Chondrocyte (in vitro differentiated cells): ENCODE measurements at regions not wholly inside any gene's neighbourhood (a gene's known extent, or its start where the extent isn't known, plus 50 kb on each side); places are given as distances from the start of the nearest gene placed in this dataset.

Source experiments
- DNase-seq: peaks from one replicate; pipeline ENCODE4 v3.0.0; 2021; ENCODE audit warnings: mixed read lengths, low spot score
- H3K27ac Mint-ChIP-seq: one replicate; pipeline ENCODE4 v1.8.0; 2021; ENCODE audit warnings: mild to moderate bottlenecking, moderate library complexity, mixed read lengths; ENCODE audit not compliant: unreplicated experiment
- H3K27me3 Mint-ChIP-seq: 2 replicates; pipeline ENCODE4 v1.8.0; 2021; ENCODE audit warnings: low read depth, mixed read lengths
- H3K36me3 Mint-ChIP-seq: 2 replicates; pipeline ENCODE4 v1.8.0; 2021; ENCODE audit warnings: low read depth, mixed read lengths
- H3K4me1 Mint-ChIP-seq: 2 replicates; pipeline ENCODE4 v1.8.0; 2021; ENCODE audit warnings: low read depth, mild to moderate bottlenecking, mixed read lengths
- H3K4me3 Mint-ChIP-seq: one replicate; pipeline ENCODE4 v1.8.0; 2021; ENCODE audit warnings: mild to moderate bottlenecking, moderate library complexity, mixed read lengths; ENCODE audit not compliant: unreplicated experiment
- H3K9me3 Mint-ChIP-seq: 2 replicates; pipeline ENCODE4 v1.8.0; 2021; ENCODE audit warnings: low read depth, mixed read lengths
- TF ChIP-seq, protein P1 (sequence below): fragments of 200-600 bp; sonication (generic); IDR thresholded peaks from 2 replicates; pipeline ENCODE4 v1.5.0; 2021; ENCODE audit warnings: antibody characterized with exemption, mild to moderate bottlenecking, moderate library complexity

DNA sequence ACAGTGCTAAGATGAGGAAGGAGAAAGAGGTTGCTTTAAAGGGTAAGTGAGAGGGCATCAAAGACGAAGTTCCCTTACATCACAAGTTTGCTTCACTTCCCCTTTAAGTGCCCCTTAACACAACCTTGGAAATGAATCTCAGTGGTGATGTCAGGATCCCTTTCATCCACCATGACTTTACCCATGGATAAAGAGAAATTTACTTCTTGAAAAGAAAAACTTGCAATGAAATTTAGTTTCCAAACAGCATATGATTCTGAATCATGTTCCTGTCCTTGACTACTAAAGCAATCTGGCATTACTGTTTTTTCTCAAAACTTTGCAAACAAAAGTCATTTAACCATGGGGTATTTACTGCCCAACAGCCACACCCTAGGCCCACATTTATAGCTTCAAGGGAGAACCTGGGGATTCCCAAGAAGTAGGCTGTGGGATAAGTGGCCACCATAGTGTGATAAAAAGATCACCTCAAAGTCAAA is 135.9 kb downstream of the ITGB8 start:
- H3K27me3 Mint-ChIP-seq: peaks cover 10% of the 10 kb centered on the region
- TF ChIP-seq, protein P1, sequence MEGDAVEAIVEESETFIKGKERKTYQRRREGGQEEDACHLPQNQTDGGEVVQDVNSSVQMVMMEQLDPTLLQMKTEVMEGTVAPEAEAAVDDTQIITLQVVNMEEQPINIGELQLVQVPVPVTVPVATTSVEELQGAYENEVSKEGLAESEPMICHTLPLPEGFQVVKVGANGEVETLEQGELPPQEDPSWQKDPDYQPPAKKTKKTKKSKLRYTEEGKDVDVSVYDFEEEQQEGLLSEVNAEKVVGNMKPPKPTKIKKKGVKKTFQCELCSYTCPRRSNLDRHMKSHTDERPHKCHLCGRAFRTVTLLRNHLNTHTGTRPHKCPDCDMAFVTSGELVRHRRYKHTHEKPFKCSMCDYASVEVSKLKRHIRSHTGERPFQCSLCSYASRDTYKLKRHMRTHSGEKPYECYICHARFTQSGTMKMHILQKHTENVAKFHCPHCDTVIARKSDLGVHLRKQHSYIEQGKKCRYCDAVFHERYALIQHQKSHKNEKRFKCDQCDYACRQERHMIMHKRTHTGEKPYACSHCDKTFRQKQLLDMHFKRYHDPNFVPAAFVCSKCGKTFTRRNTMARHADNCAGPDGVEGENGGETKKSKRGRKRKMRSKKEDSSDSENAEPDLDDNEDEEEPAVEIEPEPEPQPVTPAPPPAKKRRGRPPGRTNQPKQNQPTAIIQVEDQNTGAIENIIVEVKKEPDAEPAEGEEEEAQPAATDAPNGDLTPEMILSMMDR: no peak
- H3K4me1 Mint-ChIP-seq: no peaks in the 10 kb centered on the region
- no peak overlapping the region for H3K4me3 Mint-ChIP-seq
- H3K9me3 Mint-ChIP-seq: no peaks in the 10 kb centered on the region
- no peak overlapping the region for H3K27ac Mint-ChIP-seq
- no peak for DNase-seq
- no peaks in the 10 kb centered on the region for H3K36me3 Mint-ChIP-seq

DNA sequence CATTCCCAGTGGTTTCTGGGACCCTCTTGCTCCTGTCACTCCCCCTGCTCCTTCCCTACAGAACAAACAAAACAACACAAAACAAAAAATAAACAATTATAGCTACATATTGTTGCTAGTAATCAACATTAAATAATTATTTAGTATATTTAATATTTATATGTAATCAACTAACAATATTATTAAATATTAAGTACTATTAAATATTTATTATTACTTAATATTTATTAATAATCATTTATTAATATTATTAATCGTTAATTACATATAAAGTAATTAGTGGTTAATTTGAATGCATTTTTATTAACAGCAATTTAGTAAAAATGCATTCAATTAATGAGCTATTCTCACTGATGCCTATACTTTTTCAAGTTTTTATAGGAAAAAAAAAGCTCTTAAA is 139.4 kb downstream of the ITGB8 start:
- Mint-ChIP-seq H3K36me3 (no peaks in the 10 kb centered on the region), H3K27ac (no peak overlapping the region), H3K27me3 (peaks cover 11% of the 10 kb centered on the region), H3K4me1 (no peaks in the 10 kb centered on the region), H3K4me3 (no peak overlapping the region), H3K9me3 (no peaks in the 10 kb centered on the region)
- DNase-seq: no peak
- TF ChIP-seq, protein P1: no peak

DNA sequence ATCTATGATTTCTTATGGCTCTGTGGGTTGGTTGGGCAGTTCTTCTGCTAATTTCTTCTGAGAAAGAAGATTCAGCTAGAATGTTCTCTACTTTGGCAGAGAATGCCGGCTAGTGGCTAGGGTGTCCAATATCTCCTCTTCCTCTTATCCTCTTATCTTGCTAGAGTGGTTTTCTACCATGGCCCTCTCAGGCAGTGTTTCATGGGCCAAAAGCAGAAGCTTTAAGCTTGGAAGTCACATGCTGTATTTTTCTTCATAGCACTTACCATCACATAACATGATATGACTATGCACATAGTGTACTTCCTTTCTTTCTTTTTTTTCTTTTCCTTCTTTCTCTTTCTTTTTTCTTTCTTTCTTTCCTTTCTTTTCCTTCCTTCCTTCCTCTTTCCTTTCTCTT is 140.0 kb downstream of the ITGB8 start:
- no peak overlapping the region for H3K4me3 Mint-ChIP-seq
- no peaks in the 10 kb centered on the region for H3K36me3 Mint-ChIP-seq
- no peak for DNase-seq
- TF ChIP-seq, protein P1: no peak
- H3K4me1 Mint-ChIP-seq: no peaks in the 10 kb centered on the region
- H3K9me3 Mint-ChIP-seq: no peaks in the 10 kb centered on the region
- H3K27ac Mint-ChIP-seq: no peak overlapping the region
- H3K27me3 Mint-ChIP-seq: peaks cover 11% of the 10 kb centered on the region

DNA sequence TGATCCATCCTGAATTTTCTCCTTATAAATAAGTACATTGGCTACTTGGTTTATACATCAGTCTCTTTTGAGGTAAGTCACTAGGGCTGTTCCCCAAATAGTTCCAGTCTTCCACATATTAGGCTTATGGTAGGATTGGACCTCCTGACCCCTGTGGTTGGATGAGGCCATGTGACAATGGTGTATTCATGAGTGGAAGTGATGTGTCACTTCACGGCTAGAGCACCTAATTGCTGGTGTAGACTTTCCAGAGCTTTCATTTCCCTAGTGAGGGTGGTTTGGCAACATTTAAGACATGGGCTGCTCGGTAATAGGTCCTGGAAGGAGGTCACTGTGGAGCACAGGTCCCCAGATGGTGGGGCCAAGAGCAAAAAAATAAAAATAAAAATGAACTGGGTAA is 141.2 kb upstream of the ABCB5 start:
- peaks cover 10% of the 10 kb centered on the region for H3K27me3 Mint-ChIP-seq
- no peaks in the 10 kb centered on the region for H3K9me3 Mint-ChIP-seq
- H3K27ac Mint-ChIP-seq: no peak overlapping the region
- H3K4me1 Mint-ChIP-seq: no peaks in the 10 kb centered on the region
- no peak overlapping the region for H3K4me3 Mint-ChIP-seq
- TF ChIP-seq, protein P1: no peak
- no peaks in the 10 kb centered on the region for H3K36me3 Mint-ChIP-seq
- no peak for DNase-seq

DNA sequence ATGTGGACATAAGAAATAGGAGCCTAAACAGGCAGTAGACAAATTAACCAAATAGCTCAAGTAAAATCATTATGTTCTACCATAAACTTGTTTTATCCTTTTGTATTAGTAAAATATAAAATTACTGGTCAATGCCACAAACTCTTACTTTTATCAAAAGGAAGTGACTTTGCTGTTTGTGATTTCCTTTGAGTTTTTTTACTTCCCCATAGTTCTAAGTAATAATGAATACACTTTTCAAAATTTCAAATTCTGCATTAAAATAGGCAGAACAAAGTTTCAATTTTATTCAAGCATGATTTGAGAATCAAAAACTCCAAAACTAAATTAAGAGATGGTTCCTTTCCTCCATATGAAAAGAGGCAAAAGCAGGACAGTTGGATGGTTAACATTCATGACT is 139.7 kb upstream of the ABCB5 start:
- H3K27me3 Mint-ChIP-seq: peaks cover 10% of the 10 kb centered on the region
- H3K4me3 Mint-ChIP-seq: no peak overlapping the region
- DNase-seq: no peak
- no peak overlapping the region for H3K27ac Mint-ChIP-seq
- no peaks in the 10 kb centered on the region for H3K4me1 Mint-ChIP-seq
- no peaks in the 10 kb centered on the region for H3K9me3 Mint-ChIP-seq
- TF ChIP-seq, protein P1: no peak
- no peaks in the 10 kb centered on the region for H3K36me3 Mint-ChIP-seq
